Embryonic facial prominence (tissue), 1 donor: ENCODE measurements at regions not wholly inside any gene's neighbourhood (a gene's known extent, or its start where the extent isn't known, plus 50 kb on each side); places are given as distances from the start of the nearest gene placed in this dataset.

Source experiments
- DNase-seq: peaks from one replicate; pipeline ENCODE4 v3.0.0-alpha.2; 2016; ENCODE audit errors: extremely low spot score

DNA sequence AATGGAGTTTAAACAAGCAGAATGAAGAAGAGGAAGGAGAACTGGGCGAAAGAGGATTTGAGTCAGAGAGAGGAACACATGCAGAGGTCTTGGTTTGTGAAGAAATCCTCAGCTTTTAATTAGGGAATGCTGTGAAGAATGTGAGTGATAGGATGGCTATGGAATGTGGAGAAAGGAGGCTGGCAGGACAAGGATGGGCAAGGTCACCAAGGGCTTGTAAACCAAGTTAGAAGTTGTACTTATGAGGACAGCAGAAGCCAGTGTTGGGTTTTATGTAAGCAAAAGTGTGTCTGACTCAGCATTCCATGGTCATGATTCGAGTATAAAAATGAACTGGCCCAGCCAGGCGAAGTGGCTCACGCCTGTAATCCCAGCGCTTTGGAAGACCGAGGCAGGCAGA, 60.0 kb upstream of the IL12A start:
- DNase-seq = no peak

DNA sequence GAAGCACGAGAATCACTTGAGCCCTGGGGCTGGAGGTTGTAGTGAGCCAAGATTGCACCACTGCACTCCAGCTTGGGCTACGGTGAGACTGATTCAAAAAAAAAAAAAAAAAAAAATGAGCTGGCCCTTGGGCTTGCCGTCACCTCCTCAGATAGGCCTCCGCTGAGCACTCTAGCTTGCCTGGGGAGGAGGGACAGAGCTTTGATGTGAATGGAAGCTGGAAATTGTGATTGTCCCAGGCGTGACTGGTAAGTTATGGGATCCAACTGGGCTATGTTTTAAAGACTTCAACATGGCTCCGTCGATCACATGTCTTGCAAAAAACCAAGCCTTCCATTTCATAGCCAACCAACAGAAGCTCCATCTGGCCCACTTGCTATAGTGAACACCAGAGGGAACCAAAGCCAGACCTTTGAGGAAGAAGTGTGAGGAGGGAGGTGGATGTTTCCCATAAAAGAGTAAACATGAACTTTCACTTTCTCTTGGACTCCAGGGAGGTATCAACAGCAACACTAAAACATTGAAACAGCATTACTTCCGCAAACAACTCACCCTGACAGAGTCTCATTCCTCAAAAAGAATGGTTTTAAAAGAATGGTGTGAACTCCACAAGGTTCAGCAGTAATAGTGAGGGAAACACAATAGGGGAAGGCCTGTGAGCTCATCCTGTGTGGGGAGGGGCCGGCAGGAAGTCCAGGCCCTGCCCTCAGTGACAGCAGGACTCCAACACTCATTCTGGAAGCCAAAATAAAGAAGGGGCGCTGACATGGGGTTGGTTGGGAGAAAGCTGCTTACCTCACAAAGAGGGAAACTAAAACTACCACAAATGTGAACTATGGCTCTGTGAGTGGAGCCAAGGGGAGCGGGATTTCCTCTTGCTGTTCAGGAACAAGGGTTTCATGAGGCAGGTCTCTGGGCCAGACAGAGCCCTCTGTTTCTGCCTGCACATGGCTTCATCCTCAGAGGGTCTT, 59.2 kb upstream of the IL12A start:
- DNase-seq = no peak

DNA sequence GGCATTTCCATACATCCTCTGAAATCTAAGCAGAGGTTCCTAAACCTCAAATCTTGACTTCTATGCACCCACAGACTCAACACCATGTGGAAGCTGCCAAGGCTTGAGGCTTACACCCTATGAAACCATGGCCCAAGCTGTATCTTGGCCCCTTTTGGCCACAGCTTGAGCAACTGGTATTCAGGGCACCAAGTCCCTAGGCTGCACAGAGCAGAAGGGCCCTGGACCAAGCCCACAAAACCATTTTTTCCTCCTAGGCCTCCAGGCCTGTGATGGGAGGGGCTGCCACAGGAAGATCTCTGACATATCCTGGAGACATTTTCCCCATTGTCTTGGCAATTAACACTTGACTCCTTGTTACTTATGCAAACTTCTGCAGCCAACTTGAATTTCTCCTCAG, 54.4 kb upstream of the IL12A start:
- no peak for DNase-seq

DNA sequence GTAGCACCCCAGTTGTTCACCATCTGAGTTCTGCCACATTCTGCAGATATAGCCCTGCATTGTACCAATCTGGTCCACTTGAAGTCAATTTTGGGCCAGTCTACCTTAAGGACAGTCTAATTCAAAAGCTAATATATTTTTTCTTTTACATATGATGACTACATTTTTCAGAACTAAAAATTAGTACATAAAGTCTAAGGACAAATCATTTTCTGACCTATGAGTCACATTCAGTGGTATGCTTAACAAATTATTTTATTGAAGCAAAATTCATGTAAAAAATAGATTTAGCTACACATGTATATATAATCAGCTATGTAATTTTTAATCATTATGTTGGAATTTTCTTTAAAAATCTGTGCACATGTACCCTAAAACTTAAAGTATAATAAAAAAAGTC, 52.1 kb upstream of the IL12A start:
- no peak for DNase-seq

DNA sequence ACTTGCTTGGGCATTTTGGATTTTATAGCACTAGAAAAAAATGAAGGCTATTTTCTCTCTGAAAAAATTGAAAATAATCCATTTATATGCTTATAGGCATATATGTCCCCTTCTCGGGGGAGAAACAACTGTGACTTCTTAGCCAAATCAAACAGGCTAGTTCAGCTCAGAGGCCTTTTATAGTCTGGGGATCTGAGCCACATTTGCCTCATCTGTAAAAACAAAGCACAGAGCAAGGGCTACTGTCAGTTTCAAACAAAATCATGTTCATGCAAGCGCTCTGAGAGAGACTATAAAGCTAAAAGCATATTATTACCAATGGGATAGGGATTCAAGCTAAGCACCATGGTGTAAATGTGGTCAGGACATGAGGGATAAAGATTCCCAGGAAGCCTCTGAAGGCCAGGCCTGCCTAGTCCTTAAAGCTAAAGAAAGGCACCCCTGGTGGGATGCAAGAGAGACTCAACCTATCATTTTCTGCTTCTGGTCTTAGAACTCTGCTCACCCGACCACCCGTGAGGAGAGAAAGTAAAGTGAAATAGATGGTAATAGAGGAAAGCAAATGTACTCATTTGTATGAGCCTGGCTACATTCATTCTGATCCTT, 51.0 kb upstream of the IL12A start:
- DNase-seq = no peak

DNA sequence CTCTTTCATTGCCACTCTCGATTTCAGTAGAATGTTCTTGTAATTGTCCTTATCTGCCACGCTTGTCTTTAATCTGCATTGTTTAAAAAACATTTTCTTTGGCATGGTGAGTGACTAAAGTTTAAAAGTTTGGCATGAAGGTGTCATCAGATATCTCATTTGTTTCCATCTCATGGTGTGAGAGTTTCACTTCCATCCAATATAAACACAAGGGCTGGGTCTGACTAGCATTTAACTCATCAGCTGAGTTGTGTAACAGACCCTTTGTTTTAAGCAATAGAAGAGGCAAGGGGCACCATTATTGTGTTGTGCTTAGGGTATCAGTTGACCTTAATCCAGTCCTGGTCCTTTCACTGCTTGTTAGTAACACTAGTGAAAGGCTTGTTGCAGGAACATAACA, 49.9 kb upstream of the IL12A start:
- DNase-seq = no peak
